GM12878 (cell line): ENCODE measurements at regions not wholly inside any gene's neighbourhood (a gene's known extent, or its start where the extent isn't known, plus 50 kb on each side); places are given as distances from the start of the nearest gene placed in this dataset.

Experiments
- ATAC-seq: fragments of 200-7000 bp; cut with Tn5 transposase; 3 replicates; pipeline ENCODE4 v1.9.1; 2020; ENCODE audit warnings: mild to moderate bottlenecking, moderate library complexity
- BruUV-seq: library from RNA; stranded (reverse); fragments of 400-500 nt; replicated peaks from 2 replicates; lab custom pipeline; 2021; lab: Mats Ljungman, UMichigan
- CTCF ChIA-PET: fragments of 300-600 bp; sonication (Branson Sonifier 250); formaldehyde crosslinking; extraction: SDS; loops from one replicate; lab custom pipeline; 2021; ENCODE audit warnings: inconsistent platforms; lab: Yijun Ruan, JAX
- POLR2A ChIA-PET: fragments of 350-600 bp; formaldehyde crosslinking; extraction: SDS; loops from one replicate; lab custom pipeline; 2021; ENCODE audit warnings: inconsistent platforms; lab: Charles Lee
- RAD21 ChIA-PET: fragments of 300-600 bp; sonication (Branson Sonifier 250); formaldehyde crosslinking; loops from one replicate; lab custom pipeline; 2023; ENCODE audit warnings: antibody characterized with exemption; ENCODE audit not compliant: unreplicated experiment; lab: Charles Lee
- SMC1A ChIA-PET: fragments of 300-600 bp; sonication (Branson Sonifier 250); formaldehyde crosslinking; loops from one replicate; lab custom pipeline; 2023; ENCODE audit not compliant: unreplicated experiment, uncharacterized antibody; lab: Charles Lee
- DNase-seq: peaks from one replicate; pipeline ENCODE4 v3.0.0-alpha.2; 2011; ENCODE audit warnings: low read depth, low spot score
- FAIRE-seq: peaks from 3 replicates; lab custom pipeline; 2011; peaks lifted over from hg19 to GRCh38; lab: Jason Lieb, UNC
- H2AFZ ChIP-seq: 2 replicates; pipeline ENCODE4 v1.6.0; 2011; ENCODE audit warnings: low read depth, low read length, control low read depth; ENCODE audit not compliant: control insufficient read depth
- H3K27ac ChIP-seq: 2 replicates; pipeline ENCODE4 v1.5.1; 2011; ENCODE audit warnings: control low read depth; ENCODE audit not compliant: control insufficient read depth, insufficient read depth
- H3K27me3 ChIP-seq, 2 experiments: replicated peaks in 1 of 2; 2 replicates each; pipeline versions ENCODE4 v1.6.0 to v1.6.1; 2011; ENCODE audit warnings: low read length in 1 of 2; ENCODE audit not compliant: control insufficient read depth in 2 of 2, insufficient read depth in 2 of 2
- H3K36me3 ChIP-seq, 2 experiments: 2 replicates each; pipeline ENCODE4 v1.5.1; 2011; ENCODE audit warnings: low read length in 1 of 2; ENCODE audit not compliant: control insufficient read depth in 2 of 2, insufficient read depth in 2 of 2
- H3K4me1 ChIP-seq: 2 replicates; pipeline ENCODE4 v1.6.1; 2011; ENCODE audit warnings: mild to moderate bottlenecking, low read length, moderate library complexity, mixed read lengths; ENCODE audit not compliant: control insufficient read depth, insufficient read depth
- H3K4me2 ChIP-seq: 2 replicates; pipeline ENCODE4 v1.6.0; 2011; ENCODE audit warnings: control low read depth; ENCODE audit not compliant: control insufficient read depth, insufficient read depth
- H3K4me3 ChIP-seq: fragments of 200-600 bp; sonication (generic); 2 replicates; pipeline ENCODE4 v1.5.1; 2016
- H3K79me2 ChIP-seq: 2 replicates; pipeline ENCODE4 v1.6.0; 2011; ENCODE audit warnings: low read length; ENCODE audit not compliant: control insufficient read depth, insufficient read depth
- H3K9ac ChIP-seq: 2 replicates; pipeline ENCODE4 v1.8.0; 2011; ENCODE audit warnings: low read length, control low read depth, mixed read lengths; ENCODE audit not compliant: control insufficient read depth, insufficient read depth
- H3K9me3 ChIP-seq: replicated peaks from 3 replicates; pipeline ENCODE4 v1.5.1; 2011; ENCODE audit warnings: mild to moderate bottlenecking, low read length; ENCODE audit not compliant: control insufficient read depth, insufficient read depth
- H4K20me1 ChIP-seq: 2 replicates; pipeline ENCODE4 v1.6.0; 2011; ENCODE audit not compliant: control insufficient read depth, insufficient read depth
- BACH1 ChIP-seq: fragments of 450-650 bp; IDR thresholded peaks from 2 replicates; pipeline ENCODE4 v1.6.1; 2017; ENCODE audit warnings: mild to moderate bottlenecking, borderline replicate concordance
- EED ChIP-seq: sonication (generic); IDR thresholded peaks from 2 replicates; pipeline ENCODE4 v1.6.1; 2016; ENCODE audit warnings: antibody characterized with exemption, low read depth
- MYB ChIP-seq: fragments of 150-350 bp; IDR thresholded peaks from 2 replicates; pipeline ENCODE4 v1.6.1; 2014; ENCODE audit warnings: mild to moderate bottlenecking, low read depth, low read length, borderline replicate concordance
- NFXL1 ChIP-seq: fragments of 450-650 bp; IDR thresholded peaks from 2 replicates; pipeline ENCODE4 v1.6.1; 2017; ENCODE audit warnings: antibody characterized with exemption, mild to moderate bottlenecking, borderline replicate concordance
- NR2F1 ChIP-seq: fragments of 450-650 bp; conservative IDR thresholded peaks from 2 replicates; pipeline ENCODE4 v1.6.1; 2017; ENCODE audit warnings: mild to moderate bottlenecking
- PML ChIP-seq: IDR thresholded peaks from 2 replicates; pipeline ENCODE4 v1.6.1; 2012; ENCODE audit warnings: low read length, inconsistent platforms
- POLR2AphosphoS5 ChIP-seq: IDR thresholded peaks from 2 replicates; pipeline ENCODE4 v1.6.1; 2011; ENCODE audit warnings: mild to moderate bottlenecking, low read length, inconsistent platforms
- RELA ChIP-seq: fragments of 450-650 bp; IDR thresholded peaks from 2 replicates; pipeline ENCODE4 v1.8.0; 2014; ENCODE audit warnings: borderline replicate concordance; ENCODE audit not compliant: partially characterized antibody
- SIX5 ChIP-seq: IDR thresholded peaks from 2 replicates; pipeline ENCODE4 v1.6.1; 2011; ENCODE audit warnings: mild to moderate bottlenecking, low read depth, low read length, moderate library complexity; ENCODE audit not compliant: severe bottlenecking
- SUZ12 ChIP-seq: fragments of 200-600 bp; sonication (generic); IDR thresholded peaks from one replicate; pipeline ENCODE4 v1.6.1; 2018; ENCODE audit warnings: antibody characterized with exemption, mild to moderate bottlenecking; ENCODE audit not compliant: unreplicated experiment
- TARDBP ChIP-seq: IDR thresholded peaks from 2 replicates; pipeline ENCODE4 v1.6.1; 2016; ENCODE audit warnings: borderline replicate concordance
- in situ Hi-C: fragments of 300-500 bp; cut with MboI; formaldehyde crosslinking; loops from 9 replicates; pipeline ENCODE4 v1.14.3; 2018; ENCODE audit warnings: mixed read lengths
- intact Hi-C: fragments of 100-400 bp; cut with micrococcal nuclease; formaldehyde crosslinking; loops from one replicate; pipeline ENCODE4 v1.14.2; 2022; ENCODE audit not compliant: unreplicated experiment
- TF ChIP-seq, protein P1 (sequence below): IDR thresholded peaks from 2 replicates; pipeline ENCODE4 v1.6.1; 2011; ENCODE audit warnings: borderline replicate concordance, low read depth, mild to moderate bottlenecking, moderate library complexity, mixed read lengths, low read length; ENCODE audit not compliant: insufficient read depth; ENCODE audit errors: extremely low read length
- TF ChIP-seq, protein P2 (sequence below): fragments of 450-650 bp; IDR thresholded peaks from 2 replicates; pipeline ENCODE4 v1.6.1; 2018; ENCODE audit warnings: mild to moderate bottlenecking, low read depth, moderate library complexity; ENCODE audit not compliant: partially characterized antibody
- TF ChIP-seq, protein P3 (sequence below): fragments of 450-650 bp; formaldehyde crosslinking; IDR thresholded peaks from 2 replicates; pipeline ENCODE4 v1.4.0; 2020; ENCODE audit warnings: mild to moderate bottlenecking, moderate library complexity
- TF ChIP-seq, protein P4 (sequence below): IDR thresholded peaks from 2 replicates; pipeline ENCODE4 v1.6.1; 2011; ENCODE audit warnings: low read depth, mild to moderate bottlenecking, low read length, moderate library complexity, borderline replicate concordance; ENCODE audit errors: extremely low read depth
- TF ChIP-seq, protein P5 (sequence below): IDR thresholded peaks from 2 replicates; pipeline ENCODE4 v1.6.1; 2012; ENCODE audit warnings: low read length, inconsistent platforms

DNA sequence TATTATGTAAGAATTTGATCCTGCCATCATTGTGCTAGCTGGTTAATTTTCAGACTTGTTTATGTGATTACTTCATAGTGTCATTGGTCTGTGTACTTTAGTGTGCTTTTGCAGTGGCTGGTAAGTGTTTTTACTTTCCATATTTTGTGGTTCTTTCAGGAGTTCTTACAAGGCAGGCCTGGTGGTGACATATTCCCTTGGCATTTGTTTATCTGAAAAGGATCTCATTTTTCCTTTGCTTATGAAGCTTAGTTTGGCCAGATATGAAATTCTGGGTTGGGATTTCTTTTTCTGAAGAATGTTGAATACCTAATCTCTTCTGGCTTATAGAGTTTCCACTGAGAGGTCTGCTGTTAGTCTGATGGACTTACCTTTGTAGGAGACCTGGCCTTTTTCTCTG is 72.8 kb upstream of the MC4R start:
- DNase-seq, result no peak
- SMC1A ChIA-PET, result no interaction called here
- no peak overlapping the region for H3K4me2 ChIP-seq
- POLR2A ChIA-PET, result no interaction called here
- no peak overlapping the region for H3K4me3 ChIP-seq
- no peaks in the 10 kb centered on the region for H3K9me3 ChIP-seq
- no peak overlapping the region for H2AFZ ChIP-seq
- H4K20me1 ChIP-seq, result no peaks in the 10 kb centered on the region
- ATAC-seq, result no peak
- intact Hi-C loops (no loop called here), in situ Hi-C loops (no loop called here)
- no peak for FAIRE-seq
- RAD21 ChIA-PET, result no interaction called here
- no peaks in the 10 kb centered on the region for H3K4me1 ChIP-seq
- no peaks in the 10 kb centered on the region for H3K79me2 ChIP-seq
- H3K9ac ChIP-seq, result no peak overlapping the region
- CTCF ChIA-PET, result no interaction called here
- no peaks in the 10 kb centered on the region for H3K36me3 ChIP-seq
- no peak overlapping the region for H3K27ac ChIP-seq
- H3K27me3 ChIP-seq, result no peaks in the 10 kb centered on the region
- no TSS peak for BruUV-seq
- TF ChIP-seq SUZ12, result no peak
- no peak for TF ChIP-seq PML
- TF ChIP-seq, protein P1, sequence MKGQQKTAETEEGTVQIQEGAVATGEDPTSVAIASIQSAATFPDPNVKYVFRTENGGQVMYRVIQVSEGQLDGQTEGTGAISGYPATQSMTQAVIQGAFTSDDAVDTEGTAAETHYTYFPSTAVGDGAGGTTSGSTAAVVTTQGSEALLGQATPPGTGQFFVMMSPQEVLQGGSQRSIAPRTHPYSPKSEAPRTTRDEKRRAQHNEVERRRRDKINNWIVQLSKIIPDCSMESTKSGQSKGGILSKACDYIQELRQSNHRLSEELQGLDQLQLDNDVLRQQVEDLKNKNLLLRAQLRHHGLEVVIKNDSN, result no peak
- no peak for TF ChIP-seq RELA
- no peak for TF ChIP-seq MYB
- TF ChIP-seq NFXL1, result no peak
- no peak for TF ChIP-seq NR2F1
- no peak for TF ChIP-seq BACH1
- no peak for TF ChIP-seq TARDBP
- TF ChIP-seq, protein P2, sequence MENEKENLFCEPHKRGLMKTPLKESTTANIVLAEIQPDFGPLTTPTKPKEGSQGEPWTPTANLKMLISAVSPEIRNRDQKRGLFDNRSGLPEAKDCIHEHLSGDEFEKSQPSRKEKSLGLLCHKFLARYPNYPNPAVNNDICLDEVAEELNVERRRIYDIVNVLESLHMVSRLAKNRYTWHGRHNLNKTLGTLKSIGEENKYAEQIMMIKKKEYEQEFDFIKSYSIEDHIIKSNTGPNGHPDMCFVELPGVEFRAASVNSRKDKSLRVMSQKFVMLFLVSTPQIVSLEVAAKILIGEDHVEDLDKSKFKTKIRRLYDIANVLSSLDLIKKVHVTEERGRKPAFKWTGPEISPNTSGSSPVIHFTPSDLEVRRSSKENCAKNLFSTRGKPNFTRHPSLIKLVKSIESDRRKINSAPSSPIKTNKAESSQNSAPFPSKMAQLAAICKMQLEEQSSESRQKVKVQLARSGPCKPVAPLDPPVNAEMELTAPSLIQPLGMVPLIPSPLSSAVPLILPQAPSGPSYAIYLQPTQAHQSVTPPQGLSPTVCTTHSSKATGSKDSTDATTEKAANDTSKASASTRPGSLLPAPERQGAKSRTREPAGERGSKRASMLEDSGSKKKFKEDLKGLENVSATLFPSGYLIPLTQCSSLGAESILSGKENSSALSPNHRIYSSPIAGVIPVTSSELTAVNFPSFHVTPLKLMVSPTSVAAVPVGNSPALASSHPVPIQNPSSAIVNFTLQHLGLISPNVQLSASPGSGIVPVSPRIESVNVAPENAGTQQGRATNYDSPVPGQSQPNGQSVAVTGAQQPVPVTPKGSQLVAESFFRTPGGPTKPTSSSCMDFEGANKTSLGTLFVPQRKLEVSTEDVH, result no peak
- TF ChIP-seq, protein P3, sequence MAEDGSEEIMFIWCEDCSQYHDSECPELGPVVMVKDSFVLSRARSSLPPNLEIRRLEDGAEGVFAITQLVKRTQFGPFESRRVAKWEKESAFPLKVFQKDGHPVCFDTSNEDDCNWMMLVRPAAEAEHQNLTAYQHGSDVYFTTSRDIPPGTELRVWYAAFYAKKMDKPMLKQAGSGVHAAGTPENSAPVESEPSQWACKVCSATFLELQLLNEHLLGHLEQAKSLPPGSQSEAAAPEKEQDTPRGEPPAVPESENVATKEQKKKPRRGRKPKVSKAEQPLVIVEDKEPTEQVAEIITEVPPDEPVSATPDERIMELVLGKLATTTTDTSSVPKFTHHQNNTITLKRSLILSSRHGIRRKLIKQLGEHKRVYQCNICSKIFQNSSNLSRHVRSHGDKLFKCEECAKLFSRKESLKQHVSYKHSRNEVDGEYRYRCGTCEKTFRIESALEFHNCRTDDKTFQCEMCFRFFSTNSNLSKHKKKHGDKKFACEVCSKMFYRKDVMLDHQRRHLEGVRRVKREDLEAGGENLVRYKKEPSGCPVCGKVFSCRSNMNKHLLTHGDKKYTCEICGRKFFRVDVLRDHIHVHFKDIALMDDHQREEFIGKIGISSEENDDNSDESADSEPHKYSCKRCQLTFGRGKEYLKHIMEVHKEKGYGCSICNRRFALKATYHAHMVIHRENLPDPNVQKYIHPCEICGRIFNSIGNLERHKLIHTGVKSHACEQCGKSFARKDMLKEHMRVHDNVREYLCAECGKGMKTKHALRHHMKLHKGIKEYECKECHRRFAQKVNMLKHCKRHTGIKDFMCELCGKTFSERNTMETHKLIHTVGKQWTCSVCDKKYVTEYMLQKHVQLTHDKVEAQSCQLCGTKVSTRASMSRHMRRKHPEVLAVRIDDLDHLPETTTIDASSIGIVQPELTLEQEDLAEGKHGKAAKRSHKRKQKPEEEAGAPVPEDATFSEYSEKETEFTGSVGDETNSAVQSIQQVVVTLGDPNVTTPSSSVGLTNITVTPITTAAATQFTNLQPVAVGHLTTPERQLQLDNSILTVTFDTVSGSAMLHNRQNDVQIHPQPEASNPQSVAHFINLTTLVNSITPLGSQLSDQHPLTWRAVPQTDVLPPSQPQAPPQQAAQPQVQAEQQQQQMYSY (CRISPR knock-in tag), result no peak
- TF ChIP-seq, protein P4, sequence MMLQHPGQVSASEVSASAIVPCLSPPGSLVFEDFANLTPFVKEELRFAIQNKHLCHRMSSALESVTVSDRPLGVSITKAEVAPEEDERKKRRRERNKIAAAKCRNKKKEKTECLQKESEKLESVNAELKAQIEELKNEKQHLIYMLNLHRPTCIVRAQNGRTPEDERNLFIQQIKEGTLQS, result no peak
- TF ChIP-seq SIX5, result no peak
- TF ChIP-seq EED, result no peak
- TF ChIP-seq, protein P5, sequence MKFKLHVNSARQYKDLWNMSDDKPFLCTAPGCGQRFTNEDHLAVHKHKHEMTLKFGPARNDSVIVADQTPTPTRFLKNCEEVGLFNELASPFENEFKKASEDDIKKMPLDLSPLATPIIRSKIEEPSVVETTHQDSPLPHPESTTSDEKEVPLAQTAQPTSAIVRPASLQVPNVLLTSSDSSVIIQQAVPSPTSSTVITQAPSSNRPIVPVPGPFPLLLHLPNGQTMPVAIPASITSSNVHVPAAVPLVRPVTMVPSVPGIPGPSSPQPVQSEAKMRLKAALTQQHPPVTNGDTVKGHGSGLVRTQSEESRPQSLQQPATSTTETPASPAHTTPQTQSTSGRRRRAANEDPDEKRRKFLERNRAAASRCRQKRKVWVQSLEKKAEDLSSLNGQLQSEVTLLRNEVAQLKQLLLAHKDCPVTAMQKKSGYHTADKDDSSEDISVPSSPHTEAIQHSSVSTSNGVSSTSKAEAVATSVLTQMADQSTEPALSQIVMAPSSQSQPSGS, result no peak
- TF ChIP-seq POLR2AphosphoS5, result no peak
